Right renal pelvis (tissue), 4 donors: ENCODE measurements at regions not wholly inside any gene's neighbourhood (a gene's known extent, or its start where the extent isn't known, plus 50 kb on each side); places are given as distances from the start of the nearest gene placed in this dataset.
"Not testable (repeated sequence)": the region's sequence is repeated elsewhere in the genome, so short reads cannot be mapped to it uniquely, and the experiment has no call there.

Experiments
- DNase-seq, 4 donors: peaks; one replicate each; pipeline ENCODE4 v3.0.0-alpha.2; 2013; ENCODE audit warnings: low read depth in 4 of 4, low spot score in 3 of 4, missing footprints in 1 of 4

GRCh38 chr7:79513261-79513660, 59.8 kb upstream of the MAGI2 start:
- DNase-seq: no peak

GRCh38 chr7:79512261-79512660, 58.8 kb upstream of the MAGI2 start:
- DNase-seq: no peak

GRCh38 chr7:79511056-79511455, 57.6 kb upstream of the MAGI2 start:
- DNase-seq: not testable (repeated sequence)

GRCh38 chr7:79507131-79507530, 53.7 kb upstream of the MAGI2 start:
- peak in 1 of 4 donors; percentile 23 for DNase-seq

GRCh38 chr7:79506481-79506880, 53.0 kb upstream of the MAGI2 start:
- peak in 1 of 4 donors; percentile 14 for DNase-seq

GRCh38 chr7:79504607-79505389, 51.3 kb upstream of the MAGI2 start:
- no peak for DNase-seq
